WTC11 (cell line): ENCODE measurements at regions not wholly inside any gene's neighbourhood (a gene's known extent, or its start where the extent isn't known, plus 50 kb on each side); places are given as distances from the start of the nearest gene placed in this dataset.

Experiments used
- ARID4B ChIP-seq: sonication (generic); formaldehyde crosslinking; IDR thresholded peaks from 2 replicates; pipeline ENCODE4 v1.8.0; 2023; ENCODE audit warnings: missing genetic modification reagents, mild to moderate bottlenecking, borderline replicate concordance
- CBFB ChIP-seq: sonication (generic); formaldehyde crosslinking; IDR thresholded peaks from 2 replicates; pipeline ENCODE4 v1.8.1; 2022; ENCODE audit warnings: mild to moderate bottlenecking, low read depth, missing genetic modification reagents
- CREB1 ChIP-seq: sonication (generic); formaldehyde crosslinking; IDR thresholded peaks from 2 replicates; pipeline ENCODE4 v1.8.0; 2023; ENCODE audit warnings: mild to moderate bottlenecking, missing genetic modification reagents
- CREM ChIP-seq: sonication (generic); formaldehyde crosslinking; IDR thresholded peaks from 2 replicates; pipeline ENCODE4 v1.8.1; 2022; ENCODE audit warnings: mild to moderate bottlenecking, missing genetic modification reagents, moderate library complexity
- CTCF ChIP-seq: fragments of 200-600 bp; IDR thresholded peaks from 2 replicates; pipeline ENCODE4 v1.8.0; 2022; ENCODE audit warnings: antibody characterized with exemption
- E2F1 ChIP-seq: sonication (generic); formaldehyde crosslinking; IDR thresholded peaks from 2 replicates; pipeline ENCODE4 v1.8.0; 2022; ENCODE audit warnings: mild to moderate bottlenecking, missing genetic modification reagents
- ERG ChIP-seq: fragments of 250-450 bp; sonication (Bioruptor Pico); IDR thresholded peaks from 2 replicates; pipeline ENCODE4 v1.8.0; 2021; ENCODE audit warnings: mild to moderate bottlenecking
- HMGXB4 ChIP-seq: sonication (generic); formaldehyde crosslinking; IDR thresholded peaks from 2 replicates; pipeline ENCODE4 v1.8.1; 2023; ENCODE audit warnings: mild to moderate bottlenecking, moderate library complexity, missing genetic modification reagents
- NR2C2 ChIP-seq: sonication (generic); formaldehyde crosslinking; IDR thresholded peaks from 2 replicates; pipeline ENCODE4 v1.8.0; 2022; ENCODE audit warnings: mild to moderate bottlenecking, missing genetic modification reagents
- PRDM15 ChIP-seq: sonication (generic); formaldehyde crosslinking; IDR thresholded peaks from 2 replicates; pipeline ENCODE4 v1.8.0; 2022; ENCODE audit warnings: missing genetic modification reagents
- STAT6 ChIP-seq: sonication (generic); formaldehyde crosslinking; conservative IDR thresholded peaks from 2 replicates; pipeline ENCODE4 v1.8.1; 2023; ENCODE audit warnings: mild to moderate bottlenecking, low read depth, missing genetic modification reagents, moderate library complexity
- TEAD4 ChIP-seq: sonication (generic); formaldehyde crosslinking; IDR thresholded peaks from 2 replicates; pipeline ENCODE4 v1.8.0; 2022; ENCODE audit warnings: mild to moderate bottlenecking, missing genetic modification reagents
- ZNF263 ChIP-seq: sonication (generic); formaldehyde crosslinking; IDR thresholded peaks from 2 replicates; pipeline ENCODE4 v1.8.1; 2022; ENCODE audit warnings: low read depth, mild to moderate bottlenecking, moderate library complexity, missing genetic modification reagents
- ZNF512 ChIP-seq: sonication (generic); formaldehyde crosslinking; IDR thresholded peaks from 2 replicates; pipeline ENCODE4 v1.8.1; 2022; ENCODE audit warnings: missing genetic modification reagents, borderline replicate concordance

- TF ChIP-seq NR2C2: no peak
- TF ChIP-seq CTCF: no peak
- TF ChIP-seq CREB1: no peak
- no peak for TF ChIP-seq PRDM15 (CRISPR knock-in tag)
- TF ChIP-seq CREM (CRISPR knock-in tag): no peak
- TF ChIP-seq ZNF263 (CRISPR knock-in tag): no peak
- TF ChIP-seq ARID4B: no peak
- TF ChIP-seq E2F1 (CRISPR knock-in tag): no peak
- no peak for TF ChIP-seq CBFB (CRISPR knock-in tag)
- TF ChIP-seq ERG: no peak
- no peak for TF ChIP-seq HMGXB4 (CRISPR knock-in tag)
- no peak for TF ChIP-seq STAT6 (CRISPR knock-in tag)
- no peak for TF ChIP-seq ZNF512
- TF ChIP-seq TEAD4: no peak
Measured at GRCh38 chr6:90431576-90431975, 134.9 kb upstream of the BACH2 start.
